Body of pancreas (tissue), 4 donors: ENCODE measurements at regions not wholly inside any gene's neighbourhood (a gene's known extent, or its start where the extent isn't known, plus 50 kb on each side); places are given as distances from the start of the nearest gene placed in this dataset.

Experiments used
- CTCF ChIP-seq, 7 experiments: fragments of 450-650 bp in 4 of 7; fragments of 200-600 bp in 3 of 7; sonication (generic) in 3 of 7; IDR thresholded peaks; one replicate each; pipeline ENCODE4 v1.5.1; 2016 to 2019; ENCODE audit warnings: antibody characterized with exemption in 7 of 7
- POLR2A ChIP-seq, 3 donors: fragments of 450-650 bp; IDR thresholded peaks; one replicate each; pipeline ENCODE4 v1.6.1; 2016; ENCODE audit warnings: antibody characterized with exemption in 3 of 3, mild to moderate bottlenecking in 2 of 3

DNA sequence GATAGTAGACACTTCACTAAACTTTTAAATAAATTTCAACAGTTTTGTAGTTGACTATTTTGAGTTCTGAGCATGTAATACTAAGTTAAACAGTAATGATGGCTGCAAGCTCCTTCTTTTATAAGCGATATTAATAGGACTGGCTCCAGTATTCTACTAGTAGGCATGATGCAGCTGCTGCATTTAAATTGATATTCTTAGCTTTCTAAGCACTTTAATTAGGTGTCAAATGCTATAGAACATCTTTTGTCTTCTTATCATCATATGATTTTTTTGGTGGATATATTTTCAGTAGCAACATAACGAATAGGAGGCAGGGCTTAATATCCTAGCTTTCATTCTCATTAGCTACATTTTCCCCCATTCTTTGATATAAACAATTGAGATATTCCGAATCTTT, 141.1 kb downstream of the FBXO4 start:
- no peak for TF ChIP-seq CTCF (IDR thresholded peaks at IDR 0.05)
- no peak for TF ChIP-seq POLR2A (IDR thresholded peaks at IDR 0.05)
